Activated naive CD8-positive, alpha-beta T cell treated with anti-CD3 and anti-CD28 coated beads, Interleukin-2, amount 50 U/mL, for 24 hours (primary cell): ENCODE measurements at regions not wholly inside any gene's neighbourhood (a gene's known extent, or its start where the extent isn't known, plus 50 kb on each side); places are given as distances from the start of the nearest gene placed in this dataset.

Experiments
- ATAC-seq: fragments of 150-1000 bp; cut with Tn5 transposase; one replicate; pipeline ENCODE4 v1.10.0; 2021
- DNase-seq: peaks from one replicate; pipeline ENCODE4 v3.0.0; 2021
- H3K27ac Mint-ChIP-seq: one replicate; pipeline ENCODE4 v1.8.0; 2021; ENCODE audit warnings: mild to moderate bottlenecking, mixed read lengths
- H3K27me3 Mint-ChIP-seq: one replicate; pipeline ENCODE4 v1.8.0; 2021; ENCODE audit warnings: mixed read lengths
- H3K36me3 Mint-ChIP-seq: one replicate; pipeline ENCODE4 v1.8.0; 2021; ENCODE audit warnings: low read depth, mixed read lengths
- H3K4me1 Mint-ChIP-seq: one replicate; pipeline ENCODE4 v1.8.0; 2021; ENCODE audit warnings: mixed read lengths
- H3K4me3 Mint-ChIP-seq: one replicate; pipeline ENCODE4 v1.8.0; 2021; ENCODE audit warnings: mild to moderate bottlenecking, moderate library complexity, mixed read lengths
- H3K9me3 Mint-ChIP-seq: one replicate; pipeline ENCODE4 v1.8.0; 2021; ENCODE audit warnings: mixed read lengths

- Mint-ChIP-seq H3K4me1 (peaks cover 82% of the 10 kb centered on the region), H3K27ac (peak overlapping the region; percentile 34), H3K36me3 (no peaks in the 10 kb centered on the region), H3K27me3 (no peaks in the 10 kb centered on the region), H3K4me3 (no peak overlapping the region), H3K9me3 (no peaks in the 10 kb centered on the region)
- ATAC-seq (no peak), DNase-seq (no peak)
These were observed 126.8 kb upstream of the RASGRP1 start for GRCh38 chr15:38691377-38691776.

DNA sequence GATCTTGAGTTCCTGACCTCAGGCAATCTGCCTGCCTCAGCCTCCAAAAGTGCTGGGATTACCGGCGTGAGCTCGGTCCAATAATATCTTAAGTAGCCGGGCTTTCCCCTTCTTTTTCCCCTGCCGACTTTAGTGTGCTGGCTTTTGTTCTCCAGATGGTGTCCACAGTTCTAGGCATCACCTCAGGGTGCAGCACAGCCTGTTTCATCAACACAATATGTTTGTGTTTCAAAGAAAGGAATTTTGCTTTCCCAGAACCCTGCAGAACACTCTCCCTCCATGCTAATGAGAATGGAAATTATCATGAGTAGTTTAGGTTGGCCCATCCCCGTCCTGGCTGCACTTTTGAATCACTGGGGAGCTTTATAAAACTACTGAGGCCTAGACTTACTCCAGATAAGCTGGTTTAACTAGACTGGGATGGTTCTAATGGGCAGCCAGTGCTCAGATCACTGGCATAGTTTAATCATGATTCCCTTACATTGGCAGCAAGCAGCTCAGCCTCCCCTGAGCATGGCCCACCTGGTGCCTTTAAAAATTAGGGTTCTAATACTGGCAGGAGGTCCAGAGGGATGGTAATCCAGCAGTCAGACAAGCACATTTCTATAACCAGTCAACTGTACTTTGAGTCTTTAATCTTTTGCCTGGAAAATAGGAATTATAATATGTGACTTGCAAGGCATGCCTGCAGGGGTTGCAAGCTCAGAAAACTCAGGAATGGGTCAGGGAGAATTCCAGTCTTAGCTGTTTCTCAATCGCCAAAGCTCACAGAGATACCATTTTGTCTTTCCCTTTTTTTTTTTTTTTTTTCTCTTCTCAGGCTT lies 127.6 kb upstream of the RASGRP1 start:
- Mint-ChIP-seq H3K4me1 (peaks cover 82% of the 10 kb centered on the region), H3K9me3 (no peaks in the 10 kb centered on the region), H3K27ac (peak overlapping the region; percentile 57), H3K36me3 (no peaks in the 10 kb centered on the region), H3K4me3 (no peak overlapping the region), H3K27me3 (no peaks in the 10 kb centered on the region)
- ATAC-seq (no peak), DNase-seq (no peak)

DNA sequence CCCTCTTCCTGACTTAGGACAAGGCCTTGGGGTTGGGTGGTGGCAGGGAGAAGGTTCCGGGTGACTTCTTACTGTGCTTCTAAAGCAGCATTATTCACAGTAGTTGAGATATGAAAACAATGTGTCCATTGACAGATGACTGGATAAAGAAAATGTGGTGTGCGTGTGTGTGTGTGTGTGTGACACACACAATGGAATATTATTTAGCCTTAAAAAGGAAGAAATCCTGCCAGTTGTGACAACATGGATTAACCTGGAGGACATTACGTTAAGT lies 128.1 kb upstream of the RASGRP1 start:
- DNase-seq (no peak), ATAC-seq (no peak)
- peaks cover 80% of the 10 kb centered on the region for H3K4me1 Mint-ChIP-seq
- H3K27ac Mint-ChIP-seq, result no peak overlapping the region
- H3K27me3 Mint-ChIP-seq, result no peaks in the 10 kb centered on the region
- no peaks in the 10 kb centered on the region for H3K36me3 Mint-ChIP-seq
- no peaks in the 10 kb centered on the region for H3K9me3 Mint-ChIP-seq
- no peak overlapping the region for H3K4me3 Mint-ChIP-seq

DNA sequence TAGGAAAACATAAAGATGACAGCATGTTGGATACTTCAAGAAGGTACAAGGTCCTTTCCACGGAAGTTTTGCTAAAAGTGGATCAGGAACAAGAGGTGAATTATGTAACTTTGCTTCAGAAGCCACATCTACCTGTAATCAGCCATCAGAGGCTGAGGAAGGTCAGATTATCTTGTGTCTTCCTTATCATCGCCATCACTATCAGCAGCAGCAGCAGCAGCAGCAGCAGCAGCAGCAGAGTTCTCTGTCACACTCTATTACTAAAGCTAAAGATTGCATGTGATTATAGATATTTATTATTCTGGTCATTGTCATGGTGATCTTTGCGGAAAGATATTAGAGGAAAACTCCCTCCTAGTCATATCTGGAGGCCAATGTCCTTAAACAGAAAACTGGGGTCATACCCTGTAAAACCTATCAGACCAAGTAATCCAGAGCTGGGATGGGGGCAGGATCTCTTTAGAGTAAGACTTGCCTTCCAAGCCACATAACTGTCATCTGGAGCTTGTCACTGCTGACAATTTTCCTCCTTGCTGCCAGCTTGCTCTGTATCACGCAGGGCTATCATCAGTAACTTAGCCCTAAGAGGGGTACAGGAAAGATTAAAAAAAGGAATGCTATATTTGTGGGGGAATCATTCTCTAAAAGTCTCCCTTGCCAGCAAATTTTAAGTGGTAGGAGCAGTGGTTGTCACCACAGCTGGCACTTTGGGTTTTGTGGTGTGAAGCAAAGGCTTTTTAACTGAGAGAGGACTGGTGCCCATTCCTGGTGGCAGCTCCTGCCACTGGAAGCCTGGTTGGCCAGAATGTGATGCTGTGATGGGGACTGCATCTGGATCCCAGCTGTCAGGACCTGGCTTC lies 130.9 kb upstream of the RASGRP1 start:
- H3K27me3 Mint-ChIP-seq, result no peaks in the 10 kb centered on the region
- no peak overlapping the region for H3K4me3 Mint-ChIP-seq
- H3K27ac Mint-ChIP-seq, result peak overlapping the region; percentile 50
- H3K4me1 Mint-ChIP-seq, result peaks cover 79% of the 10 kb centered on the region
- ATAC-seq (peak; percentile 16), DNase-seq (no peak)
- no peaks in the 10 kb centered on the region for H3K9me3 Mint-ChIP-seq
- no peaks in the 10 kb centered on the region for H3K36me3 Mint-ChIP-seq

GRCh38 chr15:38696109-38696727 lies 131.6 kb upstream of the RASGRP1 start:
- DNase-seq (peak; percentile 69), ATAC-seq (peak; percentile 91)
- Mint-ChIP-seq H3K27me3 (no peaks in the 10 kb centered on the region), H3K36me3 (no peaks in the 10 kb centered on the region), H3K9me3 (no peaks in the 10 kb centered on the region), H3K4me3 (no peak overlapping the region), H3K27ac (peak overlapping the region; percentile 50), H3K4me1 (peaks cover 71% of the 10 kb centered on the region)

- no peak overlapping the region for H3K4me3 Mint-ChIP-seq
- no peaks in the 10 kb centered on the region for H3K9me3 Mint-ChIP-seq
- H3K4me1 Mint-ChIP-seq, result peaks cover 67% of the 10 kb centered on the region
- H3K27ac Mint-ChIP-seq, result peak overlapping the region; percentile 39
- H3K27me3 Mint-ChIP-seq, result no peaks in the 10 kb centered on the region
- H3K36me3 Mint-ChIP-seq, result no peaks in the 10 kb centered on the region
- ATAC-seq (no peak), DNase-seq (no peak)
These were observed 132.3 kb upstream of the RASGRP1 start for GRCh38 chr15:38696790-38697495.

DNA sequence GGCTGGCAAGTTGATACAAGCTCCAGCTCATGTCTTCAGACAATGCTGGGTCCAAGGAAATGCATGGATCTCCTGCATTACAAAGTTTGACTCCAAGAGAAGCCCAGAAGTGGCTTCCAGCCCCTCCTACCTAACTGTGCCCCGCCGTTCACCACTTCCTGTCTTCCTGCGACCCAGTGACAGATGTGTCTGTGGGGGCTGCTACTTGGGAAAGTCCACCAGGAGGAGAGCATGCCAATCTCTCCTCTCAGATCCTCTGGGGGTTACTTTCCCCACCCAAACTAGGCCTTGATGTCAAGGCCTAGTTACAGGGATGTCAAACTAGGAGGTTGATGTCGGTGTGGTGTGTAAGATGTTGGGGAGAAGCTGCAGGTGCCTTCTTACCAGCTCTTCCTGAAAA lies 133.6 kb upstream of the RASGRP1 start:
- Mint-ChIP-seq H3K4me3 (no peak overlapping the region), H3K4me1 (peaks cover 62% of the 10 kb centered on the region), H3K27ac (peak overlapping the region; percentile 30), H3K27me3 (no peaks in the 10 kb centered on the region), H3K9me3 (no peaks in the 10 kb centered on the region), H3K36me3 (no peaks in the 10 kb centered on the region)
- ATAC-seq (no peak), DNase-seq (no peak)

- no peak overlapping the region for H3K4me3 Mint-ChIP-seq
- DNase-seq, result peak; percentile 66
- H3K27me3 Mint-ChIP-seq, result no peaks in the 10 kb centered on the region
- peak overlapping the region; percentile 52 for H3K27ac Mint-ChIP-seq
- H3K4me1 Mint-ChIP-seq, result peaks cover 57% of the 10 kb centered on the region
- H3K36me3 Mint-ChIP-seq, result no peaks in the 10 kb centered on the region
- ATAC-seq, result peak; percentile 47
- no peaks in the 10 kb centered on the region for H3K9me3 Mint-ChIP-seq
These were observed 135.1 kb upstream of the RASGRP1 start for GRCh38 chr15:38699633-38700230.

- DNase-seq (no peak), ATAC-seq (no peak)
- Mint-ChIP-seq H3K4me1 (peaks cover 49% of the 10 kb centered on the region), H3K9me3 (no peaks in the 10 kb centered on the region), H3K27ac (no peak overlapping the region), H3K4me3 (no peak overlapping the region), H3K36me3 (no peaks in the 10 kb centered on the region), H3K27me3 (no peaks in the 10 kb centered on the region)
These were observed 136.5 kb upstream of the RASGRP1 start for GRCh38 chr15:38701149-38701548.

DNA sequence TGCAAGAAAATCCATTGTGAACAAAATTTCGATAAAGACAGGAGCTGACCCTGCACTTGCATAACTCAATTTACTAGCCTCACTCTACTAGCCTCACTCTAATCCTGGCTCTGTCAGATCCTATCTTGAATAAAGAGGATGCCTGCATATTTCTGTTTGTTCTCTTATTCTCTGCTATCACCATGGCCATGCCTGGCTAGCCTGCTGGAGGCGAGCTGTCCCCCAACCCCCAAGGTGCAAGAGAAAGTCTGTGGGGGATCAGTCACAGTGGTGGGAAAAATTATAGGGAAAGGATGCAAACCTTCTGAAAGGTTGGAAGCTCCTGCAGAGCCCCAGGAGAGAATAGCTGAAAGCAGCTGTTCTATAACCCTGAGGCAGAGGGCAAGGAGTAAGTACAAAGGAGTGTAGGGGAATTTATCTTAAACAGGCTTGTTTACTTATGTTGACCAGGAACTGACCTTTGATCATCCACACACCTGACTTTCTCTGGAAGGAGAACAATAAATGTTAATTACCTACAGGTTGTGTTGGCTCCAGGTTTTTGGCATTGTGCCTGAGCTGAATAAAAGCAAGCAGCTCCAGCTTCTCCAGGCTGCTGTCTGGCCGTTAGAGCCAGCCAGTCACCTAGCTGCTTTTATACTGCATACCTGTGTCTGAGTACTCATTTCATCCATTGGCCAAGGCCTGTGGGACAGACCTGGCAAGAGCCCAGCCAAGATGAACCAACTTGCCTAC lies 137.7 kb upstream of the RASGRP1 start:
- H3K27me3 Mint-ChIP-seq, result peaks cover 2% of the 10 kb centered on the region
- H3K36me3 Mint-ChIP-seq, result no peaks in the 10 kb centered on the region
- H3K9me3 Mint-ChIP-seq, result no peaks in the 10 kb centered on the region
- no peak overlapping the region for H3K4me3 Mint-ChIP-seq
- no peak overlapping the region for H3K27ac Mint-ChIP-seq
- peaks cover 37% of the 10 kb centered on the region for H3K4me1 Mint-ChIP-seq
- DNase-seq (no peak), ATAC-seq (no peak)

GRCh38 chr15:38705436-38706219 lies 141.0 kb upstream of the RASGRP1 start:
- Mint-ChIP-seq H3K27ac (no peak overlapping the region), H3K9me3 (no peaks in the 10 kb centered on the region), H3K4me1 (peaks cover 9% of the 10 kb centered on the region), H3K4me3 (no peak overlapping the region), H3K36me3 (no peaks in the 10 kb centered on the region), H3K27me3 (peaks cover 2% of the 10 kb centered on the region)
- no peak for ATAC-seq
- no peak for DNase-seq

GRCh38 chr15:38706956-38707355 lies 142.3 kb upstream of the RASGRP1 start:
- Mint-ChIP-seq H3K4me3 (no peak overlapping the region), H3K27me3 (peaks cover 2% of the 10 kb centered on the region), H3K36me3 (no peaks in the 10 kb centered on the region), H3K27ac (no peak overlapping the region), H3K4me1 (peaks cover 9% of the 10 kb centered on the region), H3K9me3 (no peaks in the 10 kb centered on the region)
- DNase-seq, result no peak
- ATAC-seq, result no peak
